Fibroblast of skin of scalp (primary cell): ENCODE measurements at regions not wholly inside any gene's neighbourhood (a gene's known extent, or its start where the extent isn't known, plus 50 kb on each side); places are given as distances from the start of the nearest gene placed in this dataset.

Experiments
- DNase-seq: peaks from one replicate; pipeline ENCODE4 v3.0.0-alpha.2; 2013

DNA sequence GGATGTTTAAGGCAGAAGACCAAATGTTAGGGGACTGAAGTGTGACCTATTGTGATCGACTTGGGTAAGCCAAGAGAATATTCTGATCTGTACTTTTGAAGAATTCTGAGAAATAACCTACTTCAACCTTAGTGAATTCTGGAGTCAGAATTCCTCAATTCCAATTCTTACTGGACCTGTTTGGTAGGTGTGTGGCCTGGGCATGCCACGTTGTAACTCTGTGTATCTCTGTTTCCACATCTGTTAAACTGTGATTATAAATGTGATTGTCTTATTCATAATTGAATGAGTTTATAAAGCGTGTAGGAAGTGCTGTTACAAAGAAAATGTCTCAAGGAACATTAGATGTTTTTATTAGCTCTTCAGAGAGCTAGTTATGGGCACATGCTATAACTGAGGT lies 64.5 kb downstream of the TUSC1 start:
- DNase-seq: no peak

GRCh38 chr9:25603106-25603505 lies 75.1 kb downstream of the TUSC1 start:
- no peak for DNase-seq

DNA sequence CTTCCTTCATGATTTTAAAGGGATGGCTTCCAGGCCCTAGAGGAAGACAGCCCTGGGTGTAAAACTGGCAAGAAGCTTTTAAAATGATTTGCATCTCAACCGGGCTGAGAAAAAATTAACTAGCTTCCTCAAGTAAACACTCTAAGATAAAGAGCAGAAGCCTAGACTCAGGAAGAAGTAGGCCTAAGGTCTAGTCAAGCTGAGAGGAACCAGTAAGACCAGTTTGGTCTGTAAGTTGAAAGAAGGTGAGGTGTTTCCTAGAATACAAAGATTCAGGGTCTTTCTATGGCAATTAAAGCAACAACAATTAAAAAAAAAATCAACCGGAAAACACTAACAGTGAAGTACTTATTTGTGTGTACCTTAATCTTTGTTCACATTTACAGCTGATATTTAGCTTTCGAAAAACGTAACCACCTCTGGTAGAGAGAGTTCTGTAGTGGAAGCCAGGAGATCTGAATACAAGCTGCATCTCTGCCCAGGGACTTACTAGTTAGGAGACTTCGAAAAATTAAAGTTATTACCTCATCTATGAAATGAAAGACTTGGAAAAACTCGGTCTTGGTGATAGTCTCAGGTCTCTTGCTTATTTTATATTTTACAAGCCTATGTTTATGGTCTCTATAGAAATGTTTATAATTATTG lies 75.7 kb downstream of the TUSC1 start:
- no peak for DNase-seq

DNA sequence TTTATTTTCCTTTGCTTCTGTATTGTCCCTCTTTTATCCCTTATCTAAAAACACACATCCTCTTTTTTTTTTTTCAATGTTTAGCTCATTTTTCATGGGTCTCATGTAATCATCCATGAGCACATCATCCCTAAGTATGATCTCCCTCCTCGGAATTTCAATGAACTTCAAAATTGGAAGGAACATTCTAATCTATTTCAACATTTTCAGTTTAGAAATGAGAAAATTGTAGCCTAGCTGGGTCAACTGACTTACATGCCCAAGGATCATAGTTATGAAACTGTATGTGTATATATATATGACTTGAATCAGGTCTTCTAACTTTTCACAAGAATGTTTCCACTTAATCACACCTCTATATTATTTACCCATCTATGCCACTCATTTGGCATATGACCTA lies 77.7 kb downstream of the TUSC1 start:
- no peak for DNase-seq

DNA sequence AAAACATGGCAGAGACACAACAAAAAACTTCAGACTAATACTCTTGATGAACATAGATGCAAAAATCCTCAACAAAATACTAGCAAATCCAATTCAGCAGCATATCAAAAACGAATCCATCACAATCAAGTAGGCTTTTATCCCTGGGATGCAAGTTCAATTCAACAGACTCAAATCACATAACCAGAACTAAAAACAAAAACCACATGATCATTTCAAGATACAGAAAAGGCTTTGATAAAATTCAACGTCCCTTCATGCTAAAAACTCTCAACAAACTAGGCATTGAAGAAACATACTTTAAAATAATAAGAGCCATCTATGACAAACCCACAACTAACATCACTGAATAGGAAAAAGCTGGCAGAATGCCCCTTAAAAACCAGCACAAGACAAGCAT lies 93.6 kb downstream of the TUSC1 start:
- no peak for DNase-seq

GRCh38 chr9:25573281-25573680 lies 105.0 kb downstream of the TUSC1 start:
- DNase-seq: no peak

DNA sequence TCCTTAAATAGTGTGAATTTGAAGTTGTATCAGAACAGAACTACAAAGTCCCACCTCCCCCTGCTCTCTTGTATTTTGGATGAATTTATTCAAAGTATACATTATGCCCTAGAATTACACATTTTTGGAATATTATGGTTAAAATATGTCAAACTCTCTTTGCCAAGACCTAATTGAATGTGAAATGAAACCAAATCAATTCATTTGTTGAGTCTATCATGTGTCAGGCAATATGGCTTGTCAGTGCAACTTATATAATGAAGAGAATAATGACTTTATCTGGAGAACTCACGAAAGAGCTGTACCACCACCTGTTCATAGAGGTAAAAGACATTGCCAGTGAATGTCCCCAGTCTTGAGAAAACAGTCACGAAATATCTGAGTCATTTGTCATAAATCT lies 106.8 kb downstream of the TUSC1 start:
- DNase-seq: no peak

GRCh38 chr9:25570802-25571201 lies 107.4 kb downstream of the TUSC1 start:
- DNase-seq: no peak

DNA sequence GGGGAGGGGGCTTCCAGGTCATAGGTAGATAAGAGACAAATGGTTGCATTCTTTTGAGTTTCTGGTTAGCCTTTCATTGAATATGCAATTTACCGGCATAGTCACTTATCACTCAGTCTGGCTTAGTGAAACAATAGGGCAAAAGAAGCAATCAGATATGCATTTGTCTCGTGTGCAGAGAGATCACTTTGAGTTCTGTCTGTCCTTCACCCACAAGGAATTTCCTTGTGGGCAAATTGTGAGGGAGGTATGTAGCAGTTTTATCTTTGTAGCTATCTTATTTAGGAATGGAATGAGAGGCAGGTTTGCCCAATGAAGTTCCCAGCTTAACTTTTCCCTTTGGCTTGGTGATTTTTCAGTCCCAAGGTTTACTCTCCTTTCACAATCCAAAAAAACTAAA lies 116.1 kb downstream of the TUSC1 start:
- no peak for DNase-seq

- DNase-seq: peak; percentile 13
Observed at GRCh38 chr9:25557645-25558300, 120.5 kb downstream of the TUSC1 start.

- DNase-seq: no peak
Observed at GRCh38 chr9:25556540-25556939, 121.7 kb downstream of the TUSC1 start.

DNA sequence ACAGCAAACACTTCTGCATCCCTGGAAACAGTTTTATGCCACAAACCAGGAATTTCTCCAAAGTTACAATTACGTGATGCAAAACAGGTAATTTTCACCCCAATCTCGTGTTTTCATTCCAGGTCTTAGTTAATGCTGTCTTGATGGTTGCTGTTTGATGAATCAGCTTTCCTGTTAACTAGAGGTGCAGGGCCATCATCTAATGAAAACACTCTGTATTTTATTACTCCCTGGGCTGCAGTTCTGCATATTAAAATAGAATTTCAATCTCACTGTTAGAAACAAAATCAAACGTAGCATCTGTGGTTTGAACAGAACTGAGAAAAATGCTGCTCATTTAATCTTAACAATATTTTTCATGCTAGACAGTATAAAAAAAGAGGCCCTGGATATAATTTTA lies 129.4 kb downstream of the TUSC1 start:
- no peak for DNase-seq

DNA sequence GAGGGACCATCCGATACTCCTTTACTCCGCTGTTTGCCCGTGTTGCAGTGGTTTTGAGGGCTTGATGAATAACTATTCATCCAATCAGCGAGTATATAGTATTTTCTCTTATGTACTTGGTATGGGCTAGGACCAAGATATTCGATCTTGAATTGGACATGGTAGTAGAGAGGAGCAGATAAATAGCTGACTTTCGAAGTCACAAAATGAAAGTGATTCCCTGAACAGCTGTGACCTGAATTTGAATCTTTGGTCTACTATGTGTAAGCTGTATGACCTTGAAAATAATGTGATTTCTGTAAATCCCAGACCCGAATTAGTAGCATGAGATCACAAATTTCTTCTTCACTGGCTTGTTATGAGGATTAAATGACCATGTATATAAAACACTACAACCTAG lies 134.4 kb downstream of the TUSC1 start:
- DNase-seq: no peak

- no peak for DNase-seq
Observed at GRCh38 chr9:25542319-25542718, 135.9 kb downstream of the TUSC1 start.

GRCh38 chr9:25537808-25538207 lies 140.4 kb downstream of the TUSC1 start:
- DNase-seq: no peak

GRCh38 chr9:25519286-25519685 lies 159.0 kb downstream of the TUSC1 start:
- no peak for DNase-seq

DNA sequence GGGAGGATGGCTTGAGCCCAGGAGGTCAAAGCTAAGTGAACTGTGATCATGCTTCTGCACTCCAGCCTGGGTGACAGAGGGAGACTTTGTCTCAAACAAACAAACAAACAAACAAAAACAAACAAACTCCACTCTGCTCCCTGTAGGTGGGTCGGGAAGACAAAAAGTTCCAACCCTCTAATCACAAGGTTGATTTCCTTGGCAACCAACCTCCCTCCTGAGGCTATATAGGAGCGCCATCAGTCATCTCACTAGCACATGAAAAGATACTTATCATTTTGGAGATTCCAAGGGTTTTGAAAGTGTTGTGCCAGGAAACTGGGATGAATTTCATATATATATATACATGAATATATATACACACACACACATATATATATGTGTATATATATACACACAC lies 160.5 kb downstream of the TUSC1 start:
- DNase-seq: no peak

GRCh38 chr9:25513509-25514033 lies 164.7 kb downstream of the TUSC1 start:
- no peak for DNase-seq

GRCh38 chr9:25505644-25506043 lies 172.6 kb downstream of the TUSC1 start:
- DNase-seq: no peak

GRCh38 chr9:25481372-25481771 lies 196.9 kb downstream of the TUSC1 start:
- no peak for DNase-seq

DNA sequence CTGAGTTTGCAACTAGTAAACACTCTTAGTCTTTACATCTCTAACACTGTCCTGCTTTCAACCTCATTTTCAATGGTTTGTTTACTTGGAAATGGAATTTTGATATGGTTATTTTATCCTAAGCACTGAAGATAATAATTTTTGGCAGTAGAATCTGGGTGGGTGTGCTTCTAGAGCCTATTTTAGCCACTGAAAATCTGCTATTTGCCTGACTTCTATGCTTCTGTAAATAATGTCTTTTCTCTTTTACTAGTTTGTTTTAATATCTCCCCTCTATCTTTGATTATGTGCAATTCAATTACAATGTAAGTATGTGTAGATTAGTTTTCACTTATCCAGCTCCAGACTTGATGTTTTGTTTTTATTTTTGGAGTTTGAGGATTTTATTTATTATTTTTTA lies 197.5 kb downstream of the TUSC1 start:
- no peak for DNase-seq

DNA sequence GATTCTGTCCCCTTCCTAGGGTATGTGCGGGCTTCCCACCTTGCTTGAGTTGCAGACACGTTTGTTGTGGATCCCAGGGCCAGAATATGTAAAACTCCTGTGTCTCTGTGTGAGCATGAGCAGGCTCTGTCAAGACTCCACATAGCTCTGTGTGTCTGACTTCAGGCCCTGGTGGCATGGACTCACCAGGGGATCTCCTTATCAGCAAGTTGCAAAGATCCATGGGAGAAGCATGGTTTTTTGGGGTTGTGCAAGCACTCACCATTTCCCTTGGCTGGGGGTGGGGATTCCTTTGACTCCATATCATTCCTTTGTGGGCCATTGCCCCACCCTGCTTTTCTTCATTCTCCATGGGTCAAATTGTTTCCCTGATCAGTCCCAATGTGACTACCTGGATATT lies 205.6 kb downstream of the TUSC1 start:
- no peak for DNase-seq

DNA sequence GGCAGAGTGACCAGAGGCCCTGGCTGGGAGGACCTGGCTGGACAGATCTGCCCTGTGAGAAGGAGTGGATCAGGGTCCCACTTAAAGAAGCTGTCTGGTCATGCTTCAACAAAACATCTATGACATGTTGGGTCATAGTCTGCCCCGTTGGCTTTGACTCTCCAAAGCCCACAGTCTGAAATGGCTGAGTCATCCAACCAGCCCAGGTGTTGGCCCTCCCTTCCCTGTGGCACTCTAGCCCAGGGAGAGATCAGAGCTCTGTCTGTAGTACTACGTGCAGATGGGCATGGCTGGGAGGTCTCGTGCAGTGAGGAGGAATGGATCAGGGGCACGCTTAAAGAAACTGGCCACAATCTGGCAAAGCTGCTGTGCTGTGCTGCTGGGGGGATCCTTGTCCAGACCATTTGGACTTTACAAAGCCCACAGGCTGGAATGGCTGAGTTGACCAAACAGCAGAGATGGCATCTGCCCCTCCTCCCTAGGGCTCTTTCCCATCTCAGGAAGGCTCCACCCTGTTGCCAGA lies 206.1 kb downstream of the TUSC1 start:
- no peak for DNase-seq

GRCh38 chr9:25461416-25461815 lies 216.8 kb downstream of the TUSC1 start:
- DNase-seq: no peak
